NB4 (cell line): ENCODE measurements at regions not wholly inside any gene's neighbourhood (a gene's known extent, or its start where the extent isn't known, plus 50 kb on each side); places are given as distances from the start of the nearest gene placed in this dataset.

Source experiments
- POLR2A ChIP-seq: IDR thresholded peaks from 2 replicates; pipeline ENCODE4 v1.6.1; 2011; ENCODE audit warnings: mild to moderate bottlenecking; ENCODE audit not compliant: insufficient read length; ENCODE audit errors: extremely low read depth
- TF ChIP-seq, protein P1 (sequence below): IDR thresholded peaks from one replicate; pipeline ENCODE4 v1.5.1; 2012; ENCODE audit warnings: low read depth, low read length

DNA sequence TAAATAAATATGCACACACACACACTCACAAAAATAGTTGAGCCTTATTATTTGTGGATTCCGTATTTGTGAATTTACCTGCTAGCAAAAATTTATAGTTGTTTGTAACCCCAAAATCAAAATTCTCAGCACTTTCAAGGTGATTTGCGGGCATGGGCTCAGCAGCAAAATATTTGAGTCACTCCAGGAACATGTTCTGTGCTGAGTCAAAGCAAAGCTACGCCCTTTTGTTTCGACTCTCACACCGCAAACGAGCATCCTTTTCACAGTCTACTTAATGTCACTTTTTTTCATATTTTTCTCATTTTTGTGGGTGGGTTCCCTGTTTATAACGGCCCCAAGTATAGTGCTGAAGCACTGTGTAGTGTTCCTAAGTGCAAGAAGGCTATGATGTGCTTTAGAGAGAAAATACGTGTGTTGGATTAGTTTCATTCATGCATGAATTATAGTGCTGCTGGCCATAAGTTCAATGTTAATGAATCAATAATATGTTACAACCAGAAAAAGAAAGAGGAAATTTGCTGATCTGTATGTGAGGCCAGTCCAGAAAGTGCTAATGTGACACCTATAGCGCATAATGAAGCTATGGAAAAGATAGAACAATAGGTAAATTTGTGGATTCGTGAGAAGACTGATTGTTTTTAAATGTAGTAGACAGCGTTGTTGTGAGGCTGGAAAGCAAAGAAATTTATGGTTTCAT is 723.2 kb upstream of the AGA start:
- TF ChIP-seq, protein P1, sequence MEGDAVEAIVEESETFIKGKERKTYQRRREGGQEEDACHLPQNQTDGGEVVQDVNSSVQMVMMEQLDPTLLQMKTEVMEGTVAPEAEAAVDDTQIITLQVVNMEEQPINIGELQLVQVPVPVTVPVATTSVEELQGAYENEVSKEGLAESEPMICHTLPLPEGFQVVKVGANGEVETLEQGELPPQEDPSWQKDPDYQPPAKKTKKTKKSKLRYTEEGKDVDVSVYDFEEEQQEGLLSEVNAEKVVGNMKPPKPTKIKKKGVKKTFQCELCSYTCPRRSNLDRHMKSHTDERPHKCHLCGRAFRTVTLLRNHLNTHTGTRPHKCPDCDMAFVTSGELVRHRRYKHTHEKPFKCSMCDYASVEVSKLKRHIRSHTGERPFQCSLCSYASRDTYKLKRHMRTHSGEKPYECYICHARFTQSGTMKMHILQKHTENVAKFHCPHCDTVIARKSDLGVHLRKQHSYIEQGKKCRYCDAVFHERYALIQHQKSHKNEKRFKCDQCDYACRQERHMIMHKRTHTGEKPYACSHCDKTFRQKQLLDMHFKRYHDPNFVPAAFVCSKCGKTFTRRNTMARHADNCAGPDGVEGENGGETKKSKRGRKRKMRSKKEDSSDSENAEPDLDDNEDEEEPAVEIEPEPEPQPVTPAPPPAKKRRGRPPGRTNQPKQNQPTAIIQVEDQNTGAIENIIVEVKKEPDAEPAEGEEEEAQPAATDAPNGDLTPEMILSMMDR: no peak
- no peak for TF ChIP-seq POLR2A
